Sigmoid colon (tissue), 4 donors: ENCODE measurements at regions not wholly inside any gene's neighbourhood (a gene's known extent, or its start where the extent isn't known, plus 50 kb on each side); places are given as distances from the start of the nearest gene placed in this dataset.

Experiments used
- POLR2AphosphoS5 ChIP-seq, 4 donors: sonication (generic); formaldehyde crosslinking; IDR thresholded peaks; one replicate each; pipeline ENCODE4 v1.6.1; 2017; ENCODE audit warnings: antibody characterized with exemption in 4 of 4
- TF ChIP-seq, protein P1 (sequence below), 4 experiments: fragments of 450-650 bp in 3 of 4; fragments of 200-600 bp in 1 of 4; IDR thresholded peaks; one replicate each; pipeline ENCODE4 v1.5.1; 2016 to 2019; ENCODE audit warnings: antibody characterized with exemption in 4 of 4, mild to moderate bottlenecking in 3 of 4, moderate library complexity in 2 of 4

DNA sequence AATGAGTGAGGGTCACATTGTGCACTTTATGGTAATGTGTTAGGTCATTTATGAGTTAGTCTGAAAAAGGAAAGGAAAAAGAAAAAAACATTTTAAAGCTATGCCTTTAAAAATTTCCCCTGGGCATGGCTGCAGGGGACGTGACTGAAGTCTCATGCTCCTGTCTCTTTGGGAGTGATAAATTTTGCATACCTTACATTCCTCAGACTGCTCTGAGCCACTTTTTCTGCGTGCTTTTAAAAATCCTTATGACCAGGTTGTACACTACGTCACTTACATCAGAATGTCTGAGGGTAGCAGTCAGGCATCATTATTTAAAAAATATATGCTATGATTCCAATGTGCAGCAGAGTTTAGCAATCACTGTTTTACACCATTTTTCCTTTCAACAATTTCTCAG lies 121.2 kb downstream of the RFPL4B start:
- TF ChIP-seq POLR2AphosphoS5 (IDR thresholded peaks at IDR 0.05) = no peak
- TF ChIP-seq, protein P1, sequence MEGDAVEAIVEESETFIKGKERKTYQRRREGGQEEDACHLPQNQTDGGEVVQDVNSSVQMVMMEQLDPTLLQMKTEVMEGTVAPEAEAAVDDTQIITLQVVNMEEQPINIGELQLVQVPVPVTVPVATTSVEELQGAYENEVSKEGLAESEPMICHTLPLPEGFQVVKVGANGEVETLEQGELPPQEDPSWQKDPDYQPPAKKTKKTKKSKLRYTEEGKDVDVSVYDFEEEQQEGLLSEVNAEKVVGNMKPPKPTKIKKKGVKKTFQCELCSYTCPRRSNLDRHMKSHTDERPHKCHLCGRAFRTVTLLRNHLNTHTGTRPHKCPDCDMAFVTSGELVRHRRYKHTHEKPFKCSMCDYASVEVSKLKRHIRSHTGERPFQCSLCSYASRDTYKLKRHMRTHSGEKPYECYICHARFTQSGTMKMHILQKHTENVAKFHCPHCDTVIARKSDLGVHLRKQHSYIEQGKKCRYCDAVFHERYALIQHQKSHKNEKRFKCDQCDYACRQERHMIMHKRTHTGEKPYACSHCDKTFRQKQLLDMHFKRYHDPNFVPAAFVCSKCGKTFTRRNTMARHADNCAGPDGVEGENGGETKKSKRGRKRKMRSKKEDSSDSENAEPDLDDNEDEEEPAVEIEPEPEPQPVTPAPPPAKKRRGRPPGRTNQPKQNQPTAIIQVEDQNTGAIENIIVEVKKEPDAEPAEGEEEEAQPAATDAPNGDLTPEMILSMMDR (IDR thresholded peaks at IDR 0.05) = no peak
